SJCRH30 (cell line): ENCODE measurements at regions not wholly inside any gene's neighbourhood (a gene's known extent, or its start where the extent isn't known, plus 50 kb on each side); places are given as distances from the start of the nearest gene placed in this dataset.

Source experiments
- DNase-seq, 2 experiments: peaks; one replicate each; pipeline ENCODE4 v3.0.0-alpha.2; 2015 to 2020
- H3K27ac ChIP-seq: fragments of 250-450 bp; sonication (Bioruptor Pico); 2 replicates; pipeline ENCODE4 v1.5.1; 2020; ENCODE audit warnings: mild to moderate bottlenecking, moderate library complexity
- H3K27me3 ChIP-seq: fragments of 250-450 bp; sonication (Bioruptor Pico); 2 replicates; pipeline ENCODE4 v1.5.1; 2020; ENCODE audit warnings: mild to moderate bottlenecking, moderate library complexity
- H3K36me3 ChIP-seq: fragments of 250-450 bp; sonication (Bioruptor Pico); 2 replicates; pipeline ENCODE4 v1.5.1; 2020; ENCODE audit warnings: mild to moderate bottlenecking, moderate library complexity
- H3K4me1 ChIP-seq: fragments of 250-450 bp; sonication (Bioruptor Pico); 2 replicates; pipeline ENCODE4 v1.5.1; 2020; ENCODE audit warnings: mild to moderate bottlenecking, moderate library complexity
- H3K4me3 ChIP-seq: fragments of 250-450 bp; sonication (Bioruptor Pico); 2 replicates; pipeline ENCODE4 v1.5.1; 2020; ENCODE audit warnings: mild to moderate bottlenecking, moderate library complexity
- H3K9me3 ChIP-seq: fragments of 250-450 bp; sonication (Bioruptor Pico); replicated peaks from 2 replicates; pipeline ENCODE4 v1.5.1; 2020; ENCODE audit warnings: mild to moderate bottlenecking, moderate library complexity

- H3K4me3 ChIP-seq = no peak overlapping the region
- H3K27ac ChIP-seq = no peak overlapping the region
- H3K36me3 ChIP-seq = no peaks in the 10 kb centered on the region
- H3K9me3 ChIP-seq = no peaks in the 10 kb centered on the region
- H3K27me3 ChIP-seq = no peaks in the 10 kb centered on the region
- DNase-seq = no peak
- H3K4me1 ChIP-seq = no peaks in the 10 kb centered on the region
These were observed 89.6 kb downstream of the ZNF486 start for GRCh38 chr19:20256606-20257005.

DNA sequence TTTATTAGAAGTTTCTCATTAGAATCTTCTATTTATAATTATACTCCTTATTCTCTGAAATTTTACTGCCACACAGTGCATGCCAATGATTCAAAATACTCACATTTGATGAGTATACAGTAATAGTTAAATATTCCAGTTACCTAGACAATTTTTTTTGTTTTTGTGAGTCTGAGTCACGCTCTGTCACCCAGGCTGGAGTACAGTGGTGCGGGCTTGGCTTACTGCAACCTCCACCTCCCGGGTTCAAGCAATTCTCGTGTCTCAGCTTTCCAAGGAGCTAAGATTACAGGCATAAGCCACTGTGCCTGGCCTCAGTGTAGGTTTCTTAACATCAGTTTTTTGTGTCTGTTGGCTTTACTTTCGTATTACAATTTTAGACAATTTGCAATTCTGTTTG lies 87.1 kb downstream of the ZNF486 start:
- DNase-seq = no peak
- Histone ChIP-seq H3K27ac (no peak overlapping the region), H3K27me3 (no peaks in the 10 kb centered on the region), H3K9me3 (no peaks in the 10 kb centered on the region), H3K4me3 (no peak overlapping the region), H3K36me3 (no peaks in the 10 kb centered on the region), H3K4me1 (no peaks in the 10 kb centered on the region)

DNA sequence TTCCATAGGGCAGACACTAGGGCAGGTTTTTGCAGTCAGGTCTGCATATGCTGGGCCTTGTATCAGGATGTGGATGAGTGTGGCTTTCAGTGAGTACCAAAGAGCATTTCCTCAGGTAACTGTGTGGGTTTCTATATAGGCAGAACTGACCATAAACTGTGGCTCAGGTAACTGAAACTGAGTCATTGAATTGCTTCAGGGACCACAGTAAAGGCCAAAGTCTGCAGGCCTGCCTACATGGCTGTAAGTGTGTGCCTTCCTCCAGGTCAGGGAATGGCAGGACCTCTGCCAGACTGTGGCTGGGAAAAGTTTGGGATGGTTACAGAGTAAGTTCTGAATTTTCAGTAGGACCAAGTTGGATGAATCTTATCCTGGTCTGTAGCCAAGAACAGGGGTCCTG lies 85.6 kb downstream of the ZNF486 start:
- Histone ChIP-seq H3K4me1 (no peaks in the 10 kb centered on the region), H3K27me3 (no peaks in the 10 kb centered on the region), H3K27ac (no peak overlapping the region), H3K9me3 (no peaks in the 10 kb centered on the region), H3K36me3 (no peaks in the 10 kb centered on the region), H3K4me3 (no peak overlapping the region)
- no peak for DNase-seq

DNA sequence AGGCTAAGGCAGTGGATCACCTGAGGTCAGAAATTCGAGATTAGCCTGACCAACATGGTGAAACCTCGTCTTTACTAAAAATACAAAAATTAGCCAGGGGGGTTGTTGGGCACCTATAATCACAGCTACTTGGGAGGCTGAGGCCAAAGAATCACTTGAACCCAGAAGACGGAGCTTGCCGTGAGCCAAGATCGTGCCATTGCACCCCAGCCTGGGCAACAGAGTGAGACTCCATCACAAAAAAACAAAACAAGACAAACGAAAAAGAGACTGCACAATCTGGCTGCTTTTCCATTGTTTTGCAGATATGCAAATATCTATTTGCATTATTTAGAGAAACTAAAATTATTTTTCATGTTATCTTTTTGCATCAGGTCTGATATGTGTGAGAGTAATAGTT lies 83.6 kb downstream of the ZNF486 start:
- Histone ChIP-seq H3K27ac (no peak overlapping the region), H3K4me1 (no peaks in the 10 kb centered on the region), H3K27me3 (no peaks in the 10 kb centered on the region), H3K36me3 (no peaks in the 10 kb centered on the region), H3K4me3 (no peak overlapping the region), H3K9me3 (no peaks in the 10 kb centered on the region)
- DNase-seq = no peak

DNA sequence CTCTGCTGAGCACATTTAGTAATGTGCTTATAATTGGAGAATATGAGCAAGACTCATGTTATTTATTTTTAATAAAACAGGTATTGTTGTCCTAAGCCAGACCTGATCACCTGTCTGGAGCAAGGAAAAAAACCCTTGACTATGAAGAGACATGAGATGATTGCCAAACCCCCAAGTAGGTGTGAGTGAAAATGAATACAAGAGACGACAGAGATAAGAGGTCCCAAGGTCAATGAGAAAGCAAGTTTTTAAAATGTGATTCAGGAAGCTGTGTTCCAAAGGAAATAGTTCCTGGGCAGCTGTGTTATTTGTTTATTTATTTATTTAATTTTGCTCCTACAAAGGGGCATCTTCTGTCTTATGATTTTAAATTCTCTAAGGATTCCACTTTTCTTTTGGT lies 83.1 kb downstream of the ZNF486 start:
- Histone ChIP-seq H3K9me3 (no peaks in the 10 kb centered on the region), H3K27ac (no peak overlapping the region), H3K4me1 (no peaks in the 10 kb centered on the region), H3K27me3 (no peaks in the 10 kb centered on the region), H3K36me3 (no peaks in the 10 kb centered on the region), H3K4me3 (no peak overlapping the region)
- no peak for DNase-seq
